ENCODE measurements at regions not wholly inside any gene's neighbourhood (a gene's known extent, or its start where the extent isn't known, plus 50 kb on each side); places are given as distances from the start of the nearest gene placed in this dataset.

GRCh38 chrX:97672608-97673007 lies 788.9 kb downstream of the RPA4 start:
- TF ChIP-seq CTCF (conservative IDR thresholded peaks at IDR 0.05; ENCODE audit: low read depth, low read length) (no peak), EZH2phosphoT487 (IDR thresholded peaks at IDR 0.05; ENCODE audit: borderline replicate concordance, low read length) (no peak)
